ENCODE measurements at regions not wholly inside any gene's neighbourhood (a gene's known extent, or its start where the extent isn't known, plus 50 kb on each side); places are given as distances from the start of the nearest gene placed in this dataset.

DNA sequence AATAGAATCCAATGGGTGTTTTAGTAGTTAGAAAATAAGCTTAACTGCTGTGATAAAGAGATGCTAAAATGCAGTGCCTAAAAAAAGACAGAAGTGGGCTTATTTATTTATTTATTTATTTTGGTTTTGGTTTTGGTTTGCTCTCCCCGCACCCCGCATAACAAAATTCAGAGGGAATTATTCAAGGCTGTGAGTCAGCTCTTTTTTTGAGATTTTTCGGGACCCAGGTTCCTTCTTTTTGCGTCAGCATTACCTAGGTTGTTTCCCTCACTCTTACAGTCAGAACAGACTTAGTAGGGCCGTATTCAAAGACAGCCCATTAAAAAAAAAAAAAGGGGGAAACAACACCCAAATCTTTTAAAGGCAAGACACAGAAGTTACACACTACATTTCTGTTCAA, 1495.5 kb upstream of the ADGRL3 start:
- TF ChIP-seq, protein P1, sequence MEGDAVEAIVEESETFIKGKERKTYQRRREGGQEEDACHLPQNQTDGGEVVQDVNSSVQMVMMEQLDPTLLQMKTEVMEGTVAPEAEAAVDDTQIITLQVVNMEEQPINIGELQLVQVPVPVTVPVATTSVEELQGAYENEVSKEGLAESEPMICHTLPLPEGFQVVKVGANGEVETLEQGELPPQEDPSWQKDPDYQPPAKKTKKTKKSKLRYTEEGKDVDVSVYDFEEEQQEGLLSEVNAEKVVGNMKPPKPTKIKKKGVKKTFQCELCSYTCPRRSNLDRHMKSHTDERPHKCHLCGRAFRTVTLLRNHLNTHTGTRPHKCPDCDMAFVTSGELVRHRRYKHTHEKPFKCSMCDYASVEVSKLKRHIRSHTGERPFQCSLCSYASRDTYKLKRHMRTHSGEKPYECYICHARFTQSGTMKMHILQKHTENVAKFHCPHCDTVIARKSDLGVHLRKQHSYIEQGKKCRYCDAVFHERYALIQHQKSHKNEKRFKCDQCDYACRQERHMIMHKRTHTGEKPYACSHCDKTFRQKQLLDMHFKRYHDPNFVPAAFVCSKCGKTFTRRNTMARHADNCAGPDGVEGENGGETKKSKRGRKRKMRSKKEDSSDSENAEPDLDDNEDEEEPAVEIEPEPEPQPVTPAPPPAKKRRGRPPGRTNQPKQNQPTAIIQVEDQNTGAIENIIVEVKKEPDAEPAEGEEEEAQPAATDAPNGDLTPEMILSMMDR (conservative IDR thresholded peaks at IDR 0.05 in 1 of 2, IDR thresholded peaks at IDR 0.05 in 1 of 2; ENCODE audit: extremely low read depth in 1 of 2, insufficient read depth in 1 of 2, low read depth in 1 of 2, low read length in 2 of 2): no peak
- TF ChIP-seq EZH2 (IDR thresholded peaks at IDR 0.05; ENCODE audit: borderline replicate concordance, low read length): no peak

Measured in mammary epithelial cell (primary cell).